ENCODE measurements at regions not wholly inside any gene's neighbourhood (a gene's known extent, or its start where the extent isn't known, plus 50 kb on each side); places are given as distances from the start of the nearest gene placed in this dataset.

DNA sequence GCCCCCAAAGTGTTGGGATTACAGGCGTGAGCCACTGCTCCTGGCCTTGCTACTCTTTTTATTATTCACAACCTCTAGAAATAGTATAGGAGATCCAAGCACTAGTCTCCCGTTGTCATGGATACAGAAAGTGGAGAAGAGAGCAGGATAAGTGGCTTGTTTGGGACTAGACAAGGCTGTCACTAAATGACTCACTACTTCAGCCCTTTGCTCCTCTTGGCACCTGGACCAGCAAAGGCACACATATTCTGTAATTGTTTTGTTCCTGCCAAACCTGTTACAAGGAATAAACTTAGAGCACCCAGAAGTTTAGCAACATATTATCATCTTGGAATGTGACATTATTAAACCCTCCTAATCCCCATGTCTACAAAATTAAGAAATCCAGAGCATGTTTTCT lies 427.2 kb upstream of the THBS1 start:
- no peaks in the 10 kb centered on the region for H3K36me3 ChIP-seq (ENCODE audit: insufficient read depth, low read length)
- no peaks in the 10 kb centered on the region for H3K9me3 ChIP-seq (ENCODE audit: low read length)
- TF ChIP-seq, protein P1, sequence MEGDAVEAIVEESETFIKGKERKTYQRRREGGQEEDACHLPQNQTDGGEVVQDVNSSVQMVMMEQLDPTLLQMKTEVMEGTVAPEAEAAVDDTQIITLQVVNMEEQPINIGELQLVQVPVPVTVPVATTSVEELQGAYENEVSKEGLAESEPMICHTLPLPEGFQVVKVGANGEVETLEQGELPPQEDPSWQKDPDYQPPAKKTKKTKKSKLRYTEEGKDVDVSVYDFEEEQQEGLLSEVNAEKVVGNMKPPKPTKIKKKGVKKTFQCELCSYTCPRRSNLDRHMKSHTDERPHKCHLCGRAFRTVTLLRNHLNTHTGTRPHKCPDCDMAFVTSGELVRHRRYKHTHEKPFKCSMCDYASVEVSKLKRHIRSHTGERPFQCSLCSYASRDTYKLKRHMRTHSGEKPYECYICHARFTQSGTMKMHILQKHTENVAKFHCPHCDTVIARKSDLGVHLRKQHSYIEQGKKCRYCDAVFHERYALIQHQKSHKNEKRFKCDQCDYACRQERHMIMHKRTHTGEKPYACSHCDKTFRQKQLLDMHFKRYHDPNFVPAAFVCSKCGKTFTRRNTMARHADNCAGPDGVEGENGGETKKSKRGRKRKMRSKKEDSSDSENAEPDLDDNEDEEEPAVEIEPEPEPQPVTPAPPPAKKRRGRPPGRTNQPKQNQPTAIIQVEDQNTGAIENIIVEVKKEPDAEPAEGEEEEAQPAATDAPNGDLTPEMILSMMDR (IDR thresholded peaks at IDR 0.05; ENCODE audit: low read length), result no peak
- TF ChIP-seq EZH2 (IDR thresholded peaks at IDR 0.05; ENCODE audit: borderline replicate concordance, low read length), result no peak
- no peaks in the 10 kb centered on the region for H3K79me2 ChIP-seq (ENCODE audit: insufficient read depth, low read length)
- H3K9ac ChIP-seq (ENCODE audit: low read length), result no peak overlapping the region
- H3F3A ChIP-seq (ENCODE audit: insufficient read depth, low read length), result no peaks in the 10 kb centered on the region
- no peaks in the 10 kb centered on the region for H3K27me3 ChIP-seq (ENCODE audit: insufficient read depth, low read length)
- no peak overlapping the region for H2AFZ ChIP-seq (ENCODE audit: low read length)
- H4K20me1 ChIP-seq (ENCODE audit: insufficient read depth, low read length), result no peaks in the 10 kb centered on the region
- H3K4me1 ChIP-seq (ENCODE audit: insufficient read depth, low read length, severe bottlenecking), result no peaks in the 10 kb centered on the region
- H3K4me2 ChIP-seq (ENCODE audit: low read length), result no peak overlapping the region
- no peak overlapping the region for H3K27ac ChIP-seq (ENCODE audit: low read depth, low read length, poor library complexity, severe bottlenecking)
- H3K4me3 ChIP-seq (ENCODE audit: low read depth, low read length, poor library complexity, severe bottlenecking), result no peak overlapping the region
- H3K9me2 ChIP-seq (ENCODE audit: low read depth, low read length), result no peaks in the 10 kb centered on the region

DNA sequence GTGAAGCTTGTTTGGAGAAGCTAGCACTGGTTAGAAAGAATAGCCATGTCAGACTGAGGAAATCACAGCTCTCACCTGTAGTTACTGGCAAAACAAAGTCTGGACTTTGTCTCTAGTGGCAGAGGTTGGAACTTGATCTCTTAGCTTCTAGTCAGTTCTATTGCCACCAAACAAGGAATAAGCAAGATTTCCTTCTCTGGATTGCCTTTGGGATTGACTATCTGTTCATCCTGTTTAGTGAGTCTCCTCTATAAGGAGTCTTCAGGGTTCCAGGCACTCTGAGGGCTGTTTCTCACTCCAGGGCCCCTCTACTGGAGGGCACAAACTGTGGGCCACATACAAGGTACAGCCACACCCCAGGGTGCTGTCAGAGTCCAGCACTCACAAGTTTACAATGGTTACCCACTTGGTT lies 426.6 kb upstream of the THBS1 start:
- no peak for TF ChIP-seq EZH2 (IDR thresholded peaks at IDR 0.05; ENCODE audit: borderline replicate concordance, low read length)

DNA sequence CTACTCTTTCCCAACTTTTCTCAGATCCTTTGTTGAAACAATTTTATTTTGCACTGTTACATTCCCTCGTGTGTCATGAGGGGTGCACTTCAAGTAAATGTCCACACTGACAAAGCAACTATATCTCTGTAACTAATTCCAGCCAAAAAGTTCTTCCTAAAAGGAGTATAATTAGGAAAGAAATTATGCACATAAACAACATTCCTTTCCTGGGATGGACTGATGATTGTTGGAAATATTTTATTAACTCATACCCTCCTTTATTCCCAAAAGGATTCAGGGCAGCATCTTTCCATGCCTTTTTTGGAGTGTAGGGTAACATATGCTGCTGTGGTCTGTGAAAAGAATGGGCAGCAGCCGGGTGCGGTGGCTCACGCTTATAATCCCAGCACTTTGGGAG lies 426.1 kb upstream of the THBS1 start:
- Histone ChIP-seq H3F3A (ENCODE audit: insufficient read depth, low read length) (no peaks in the 10 kb centered on the region), H3K27ac (ENCODE audit: low read depth, low read length, poor library complexity, severe bottlenecking) (no peak overlapping the region), H3K36me3 (ENCODE audit: insufficient read depth, low read length) (no peaks in the 10 kb centered on the region), H3K4me1 (ENCODE audit: insufficient read depth, low read length, severe bottlenecking) (no peaks in the 10 kb centered on the region), H4K20me1 (ENCODE audit: insufficient read depth, low read length) (no peaks in the 10 kb centered on the region), H3K9me3 (ENCODE audit: low read length) (no peaks in the 10 kb centered on the region), H3K27me3 (ENCODE audit: insufficient read depth, low read length) (no peaks in the 10 kb centered on the region), H2AFZ (ENCODE audit: low read length) (no peak overlapping the region), H3K4me2 (ENCODE audit: low read length) (no peak overlapping the region), H3K9me2 (ENCODE audit: low read depth, low read length) (no peaks in the 10 kb centered on the region), H3K9ac (ENCODE audit: low read length) (no peak overlapping the region), H3K79me2 (ENCODE audit: insufficient read depth, low read length) (no peaks in the 10 kb centered on the region), H3K4me3 (ENCODE audit: low read depth, low read length, poor library complexity, severe bottlenecking) (no peak overlapping the region)
- no peak for TF ChIP-seq EZH2 (IDR thresholded peaks at IDR 0.05; ENCODE audit: borderline replicate concordance, low read length)
- TF ChIP-seq, protein P1 (IDR thresholded peaks at IDR 0.05; ENCODE audit: low read length), result no peak

More for the DNA sequence above, 426.6 kb upstream of the THBS1 start:
- H3F3A ChIP-seq (ENCODE audit: insufficient read depth, low read length), result no peaks in the 10 kb centered on the region
- no peaks in the 10 kb centered on the region for H4K20me1 ChIP-seq (ENCODE audit: insufficient read depth, low read length)
- H3K9ac ChIP-seq (ENCODE audit: low read length), result no peak overlapping the region
- H3K9me3 ChIP-seq (ENCODE audit: low read length), result no peaks in the 10 kb centered on the region
- H3K4me1 ChIP-seq (ENCODE audit: insufficient read depth, low read length, severe bottlenecking), result no peaks in the 10 kb centered on the region
- no peaks in the 10 kb centered on the region for H3K9me2 ChIP-seq (ENCODE audit: low read depth, low read length)
- H3K36me3 ChIP-seq (ENCODE audit: insufficient read depth, low read length), result no peaks in the 10 kb centered on the region
- no peak overlapping the region for H3K27ac ChIP-seq (ENCODE audit: low read depth, low read length, poor library complexity, severe bottlenecking)
- H3K4me3 ChIP-seq (ENCODE audit: low read depth, low read length, poor library complexity, severe bottlenecking), result no peak overlapping the region
- H3K79me2 ChIP-seq (ENCODE audit: insufficient read depth, low read length), result no peaks in the 10 kb centered on the region
- H3K27me3 ChIP-seq (ENCODE audit: insufficient read depth, low read length), result no peaks in the 10 kb centered on the region
- H3K4me2 ChIP-seq (ENCODE audit: low read length), result no peak overlapping the region
- no peak overlapping the region for H2AFZ ChIP-seq (ENCODE audit: low read length)

DNA sequence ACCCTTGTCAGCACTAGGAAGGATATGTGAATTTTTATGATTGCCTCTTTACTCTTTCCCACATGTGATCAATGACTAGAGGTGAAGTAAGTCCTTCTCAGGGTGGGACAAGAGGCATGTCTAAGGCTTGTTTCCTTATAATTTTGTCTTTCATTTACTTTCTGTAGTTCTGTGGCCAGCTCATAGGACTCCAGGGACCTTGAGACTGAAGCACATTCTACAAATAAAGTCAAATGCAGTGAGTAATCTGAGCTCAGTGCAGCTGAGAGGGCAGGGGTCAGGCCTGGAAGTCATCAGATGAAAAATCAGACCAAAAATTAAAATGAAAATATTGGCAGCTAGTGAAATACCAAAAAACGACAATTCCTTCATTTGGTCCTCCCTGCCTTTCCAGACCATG lies 424.7 kb upstream of the THBS1 start:
- H3K4me2 ChIP-seq (ENCODE audit: low read length), result no peak overlapping the region
- H3K9me3 ChIP-seq (ENCODE audit: low read length), result no peaks in the 10 kb centered on the region
- H3K79me2 ChIP-seq (ENCODE audit: insufficient read depth, low read length), result no peaks in the 10 kb centered on the region
- no peaks in the 10 kb centered on the region for H3K9me2 ChIP-seq (ENCODE audit: low read depth, low read length)
- H4K20me1 ChIP-seq (ENCODE audit: insufficient read depth, low read length), result no peaks in the 10 kb centered on the region
- H3K4me3 ChIP-seq (ENCODE audit: low read depth, low read length, poor library complexity, severe bottlenecking), result no peak overlapping the region
- no peaks in the 10 kb centered on the region for H3F3A ChIP-seq (ENCODE audit: insufficient read depth, low read length)
- H3K36me3 ChIP-seq (ENCODE audit: insufficient read depth, low read length), result no peaks in the 10 kb centered on the region
- no peak overlapping the region for H2AFZ ChIP-seq (ENCODE audit: low read length)
- no peaks in the 10 kb centered on the region for H3K27me3 ChIP-seq (ENCODE audit: insufficient read depth, low read length)
- no peak overlapping the region for H3K9ac ChIP-seq (ENCODE audit: low read length)
- H3K27ac ChIP-seq (ENCODE audit: low read depth, low read length, poor library complexity, severe bottlenecking), result no peak overlapping the region
- TF ChIP-seq, protein P1 (IDR thresholded peaks at IDR 0.05; ENCODE audit: low read length), result no peak
- no peak for TF ChIP-seq EZH2 (IDR thresholded peaks at IDR 0.05; ENCODE audit: borderline replicate concordance, low read length)
- H3K4me1 ChIP-seq (ENCODE audit: insufficient read depth, low read length, severe bottlenecking), result no peaks in the 10 kb centered on the region
